B cell (primary cell): ENCODE measurements at regions not wholly inside any gene's neighbourhood (a gene's known extent, or its start where the extent isn't known, plus 50 kb on each side); places are given as distances from the start of the nearest gene placed in this dataset.

ENCODE experiments used
- ATAC-seq: fragments of 200-7000 bp; cut with Tn5 transposase; one replicate; pipeline ENCODE4 v1.10.0; 2021; ENCODE audit warnings: low read depth, mild to moderate bottlenecking, moderate number of reproducible peaks, moderate library complexity
- CTCF ChIA-PET: fragments of 350-600 bp; sonication (Branson Sonifier 250); formaldehyde crosslinking; loops from one replicate; lab custom pipeline; 2021; ENCODE audit warnings: antibody characterized with exemption, inconsistent platforms; lab: Charles Lee
- POLR2A ChIA-PET: fragments of 350-600 bp; sonication (Branson Sonifier 250); formaldehyde crosslinking; loops from one replicate; lab custom pipeline; 2021; ENCODE audit warnings: antibody characterized with exemption; lab: Charles Lee
- DNase-seq: peaks from one replicate; pipeline ENCODE4 v3.0.0; 2013
- H2AFZ ChIP-seq: 2 replicates; pipeline ENCODE4 v1.6.1; 2012; ENCODE audit warnings: mild to moderate bottlenecking, low read depth, low read length; ENCODE audit not compliant: insufficient read depth, poor library complexity, severe bottlenecking
- H3K27ac ChIP-seq, 2 donors: 1 replicate in 1 of 2; 2 replicates in 1 of 2; pipeline ENCODE4 v1.5.1; 2012 to 2013; ENCODE audit warnings: low read length in 2 of 2, mild to moderate bottlenecking in 2 of 2, moderate library complexity in 1 of 2
- H3K27me3 ChIP-seq, 4 experiments: fragments of 200-600 bp in 1 of 4; sonication (generic) in 1 of 4; replicated peaks in 1 of 4; 1 replicate in 2 of 4; 2 replicates in 2 of 4; pipeline versions ENCODE4 v1.6.1 to v1.7.0; 2013 to 2016; ENCODE audit warnings: low read length in 3 of 4, mild to moderate bottlenecking in 2 of 4, mixed read lengths in 1 of 4, moderate library complexity in 1 of 4; ENCODE audit not compliant: insufficient read depth in 4 of 4, control insufficient read depth in 3 of 4; ENCODE audit errors: control extremely low read depth in 1 of 4
- H3K36me3 ChIP-seq, 2 experiments: replicated peaks in 1 of 2; 1 replicate in 1 of 2; 2 replicates in 1 of 2; pipeline versions ENCODE4 v1.6.1 to v1.7.1; 2013; ENCODE audit warnings: low read length in 1 of 2; ENCODE audit not compliant: insufficient read depth in 2 of 2, control insufficient read depth in 1 of 2; ENCODE audit errors: control extremely low read depth in 1 of 2, extremely low read depth in 1 of 2
- H3K4me1 ChIP-seq, 2 donors: fragments of 200-600 bp in 1 of 2; sonication (generic) in 1 of 2; 1 replicate in 1 of 2; 2 replicates in 1 of 2; pipeline versions ENCODE4 v1.5.1 to v1.6.1; 2013 to 2017; ENCODE audit warnings: low read length in 2 of 2; ENCODE audit not compliant: control insufficient read depth in 2 of 2, insufficient read depth in 2 of 2
- H3K4me2 ChIP-seq: replicated peaks from 2 replicates; pipeline ENCODE3; 2012; ENCODE audit warnings: mild to moderate bottlenecking, low read depth, low read length; ENCODE audit not compliant: poor library complexity, severe bottlenecking
- H3K4me3 ChIP-seq, 5 experiments: fragments of 200-600 bp in 1 of 5; sonication (generic) in 1 of 5; 1 replicate in 3 of 5; 2 replicates in 2 of 5; pipeline versions ENCODE4 v1.5.1 to v1.7.0; 2011 to 2016; ENCODE audit warnings: low read length in 4 of 5, mild to moderate bottlenecking in 4 of 5, low read depth in 2 of 5, control low read depth in 1 of 5, moderate library complexity in 1 of 5; ENCODE audit not compliant: insufficient read depth in 1 of 5; ENCODE audit errors: control extremely low read depth in 1 of 5, extremely low read depth in 1 of 5
- H3K79me2 ChIP-seq: fragments of 200-600 bp; sonication (generic); one replicate; pipeline ENCODE4 v1.6.0; 2016; ENCODE audit warnings: low read length; ENCODE audit not compliant: control insufficient read depth, insufficient read depth
- H3K9ac ChIP-seq: fragments of 200-600 bp; sonication (generic); 2 replicates; pipeline ENCODE4 v1.6.1; 2017; ENCODE audit warnings: mild to moderate bottlenecking, low read length, moderate library complexity
- H3K9me3 ChIP-seq, 3 donors: one replicate each; pipeline versions ENCODE4 v1.6.1 to v1.7.1; 2013; ENCODE audit warnings: low read length in 2 of 3; ENCODE audit not compliant: control insufficient read depth in 2 of 3, insufficient read depth in 1 of 3; ENCODE audit errors: control extremely low read depth in 1 of 3
- H4K20me1 ChIP-seq: 2 replicates; pipeline ENCODE4 v1.6.0; 2012; ENCODE audit warnings: mild to moderate bottlenecking, low read length; ENCODE audit not compliant: insufficient read depth, control insufficient read depth, poor library complexity, severe bottlenecking
- H3K27ac Mint-ChIP-seq: one replicate; pipeline ENCODE4 v1.8.0; 2021; ENCODE audit warnings: mixed read lengths
- H3K27me3 Mint-ChIP-seq: one replicate; pipeline ENCODE4 v1.8.0; 2021; ENCODE audit warnings: mixed read lengths
- H3K4me1 Mint-ChIP-seq: one replicate; pipeline ENCODE4 v1.8.0; 2021; ENCODE audit warnings: mixed read lengths
- H3K4me3 Mint-ChIP-seq: one replicate; pipeline ENCODE4 v1.8.0; 2021; ENCODE audit warnings: mixed read lengths
- H3K9me3 Mint-ChIP-seq: one replicate; pipeline ENCODE4 v1.8.0; 2022; ENCODE audit warnings: mixed read lengths; ENCODE audit not compliant: insufficient read depth
- EZH2 ChIP-seq: IDR thresholded peaks from 2 replicates; pipeline ENCODE4 v1.6.1; 2012; ENCODE audit warnings: borderline replicate concordance, low read depth, mild to moderate bottlenecking, moderate library complexity, low read length; ENCODE audit not compliant: insufficient read depth, poor library complexity, severe bottlenecking
- WGBS: methylation state at CpG from one replicate; pipeline ENCODE4 v1.1.5; 2013; ENCODE audit warnings: missing lambda C conversion rate; ENCODE audit not compliant: insufficient coverage; 5-methylcytosine and 5-hydroxymethylcytosine counted together
- intact Hi-C: fragments of 100-400 bp; cut with micrococcal nuclease; formaldehyde crosslinking; loops from one replicate; pipeline ENCODE4 v1.10.0; 2022
- TF ChIP-seq, protein P1 (sequence below): fragments of 200-600 bp; IDR thresholded peaks from one replicate; pipeline ENCODE4 v1.8.0; 2022; ENCODE audit warnings: antibody characterized with exemption, mild to moderate bottlenecking

DNA sequence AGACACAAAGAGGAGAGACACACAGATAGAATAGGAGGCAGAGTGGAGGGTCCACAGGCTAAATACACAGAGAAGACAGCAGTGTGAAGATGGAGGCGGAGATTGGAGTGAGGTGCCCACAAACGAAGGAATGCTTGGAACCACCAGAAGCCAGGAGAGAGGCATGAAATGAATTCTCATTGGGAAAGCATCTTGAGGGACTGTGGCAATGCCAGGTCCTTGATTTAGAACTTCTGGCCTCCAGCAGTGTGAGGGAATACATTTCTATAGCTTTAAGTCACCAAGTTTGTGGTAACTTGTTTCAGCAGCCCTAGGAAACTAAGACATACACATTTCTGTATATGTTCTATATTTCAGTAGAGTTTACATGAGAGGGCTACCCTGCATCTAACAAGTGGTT lies 396.6 kb upstream of the ZNF608 start:
- intact Hi-C loops = no loop called here

GRCh38 chr5:125148076-125148475 lies 401.6 kb upstream of the ZNF608 start:
- peaks cover 16% of the 10 kb centered on the region for H3K4me1 Mint-ChIP-seq
- H2AFZ ChIP-seq = no peak overlapping the region
- no peak for ATAC-seq
- H3K27me3 ChIP-seq = no peaks in the 10 kb centered on the region
- no peak overlapping the region for H3K9ac ChIP-seq
- no peak overlapping the region for H3K4me3 Mint-ChIP-seq
- no peak for DNase-seq
- no peaks in the 10 kb centered on the region for H3K9me3 Mint-ChIP-seq
- no peak overlapping the region for H3K27ac ChIP-seq
- peaks cover 16 to 17% of the 10 kb centered on the region in 2 donors for H3K4me1 ChIP-seq
- TF ChIP-seq, protein P1, sequence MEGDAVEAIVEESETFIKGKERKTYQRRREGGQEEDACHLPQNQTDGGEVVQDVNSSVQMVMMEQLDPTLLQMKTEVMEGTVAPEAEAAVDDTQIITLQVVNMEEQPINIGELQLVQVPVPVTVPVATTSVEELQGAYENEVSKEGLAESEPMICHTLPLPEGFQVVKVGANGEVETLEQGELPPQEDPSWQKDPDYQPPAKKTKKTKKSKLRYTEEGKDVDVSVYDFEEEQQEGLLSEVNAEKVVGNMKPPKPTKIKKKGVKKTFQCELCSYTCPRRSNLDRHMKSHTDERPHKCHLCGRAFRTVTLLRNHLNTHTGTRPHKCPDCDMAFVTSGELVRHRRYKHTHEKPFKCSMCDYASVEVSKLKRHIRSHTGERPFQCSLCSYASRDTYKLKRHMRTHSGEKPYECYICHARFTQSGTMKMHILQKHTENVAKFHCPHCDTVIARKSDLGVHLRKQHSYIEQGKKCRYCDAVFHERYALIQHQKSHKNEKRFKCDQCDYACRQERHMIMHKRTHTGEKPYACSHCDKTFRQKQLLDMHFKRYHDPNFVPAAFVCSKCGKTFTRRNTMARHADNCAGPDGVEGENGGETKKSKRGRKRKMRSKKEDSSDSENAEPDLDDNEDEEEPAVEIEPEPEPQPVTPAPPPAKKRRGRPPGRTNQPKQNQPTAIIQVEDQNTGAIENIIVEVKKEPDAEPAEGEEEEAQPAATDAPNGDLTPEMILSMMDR = no peak
- no peak for TF ChIP-seq EZH2
- H3K36me3 ChIP-seq = no peaks in the 10 kb centered on the region
- H3K27me3 Mint-ChIP-seq = no peaks in the 10 kb centered on the region
- intact Hi-C loops = no loop called here
- H3K4me3 ChIP-seq = no peak overlapping the region
- H3K79me2 ChIP-seq = no peaks in the 10 kb centered on the region
- no peaks in the 10 kb centered on the region for H3K9me3 ChIP-seq
- H4K20me1 ChIP-seq = no peaks in the 10 kb centered on the region
- no peak overlapping the region for H3K27ac Mint-ChIP-seq
- CTCF ChIA-PET = no interaction called here
- WGBS = no CpG with 5 or more reads among the region's 1 CpG
- POLR2A ChIA-PET = no interaction called here
- H3K4me2 ChIP-seq = no peak overlapping the region

More for the DNA sequence above, 396.6 kb upstream of the ZNF608 start:
- Mint-ChIP-seq H3K27ac (no peak overlapping the region), H3K4me1 (peaks cover 12% of the 10 kb centered on the region), H3K9me3 (no peaks in the 10 kb centered on the region), H3K27me3 (no peaks in the 10 kb centered on the region), H3K4me3 (no peak overlapping the region)
- H3K4me2 ChIP-seq = no peak overlapping the region
- ChIA-PET POLR2A (no interaction called here), CTCF (interaction anchor here (0.7 kb wide), 1 partner anchor 116 kb away, joined by 3 read pairs; no protein-coding TSS in a partner anchor)
- H4K20me1 ChIP-seq = no peaks in the 10 kb centered on the region
- ATAC-seq = no peak
- no peaks in the 10 kb centered on the region for H3K9me3 ChIP-seq
- no peak overlapping the region for H3K9ac ChIP-seq
- H3K79me2 ChIP-seq = no peaks in the 10 kb centered on the region
- no peak overlapping the region for H2AFZ ChIP-seq
- 100% methylated on average over 2 of the region's 2 CpGs for WGBS
- H3K4me1 ChIP-seq = peaks cover 3 to 15% of the 10 kb centered on the region in 2 donors
- H3K27me3 ChIP-seq = no peaks in the 10 kb centered on the region
- H3K36me3 ChIP-seq = no peaks in the 10 kb centered on the region
- TF ChIP-seq EZH2 = no peak
- TF ChIP-seq, protein P1 = no peak
- no peak overlapping the region for H3K27ac ChIP-seq
- H3K4me3 ChIP-seq = no peak overlapping the region
- no peak for DNase-seq
